ENCODE measurements at regions not wholly inside any gene's neighbourhood (a gene's known extent, or its start where the extent isn't known, plus 50 kb on each side); places are given as distances from the start of the nearest gene placed in this dataset.

DNA sequence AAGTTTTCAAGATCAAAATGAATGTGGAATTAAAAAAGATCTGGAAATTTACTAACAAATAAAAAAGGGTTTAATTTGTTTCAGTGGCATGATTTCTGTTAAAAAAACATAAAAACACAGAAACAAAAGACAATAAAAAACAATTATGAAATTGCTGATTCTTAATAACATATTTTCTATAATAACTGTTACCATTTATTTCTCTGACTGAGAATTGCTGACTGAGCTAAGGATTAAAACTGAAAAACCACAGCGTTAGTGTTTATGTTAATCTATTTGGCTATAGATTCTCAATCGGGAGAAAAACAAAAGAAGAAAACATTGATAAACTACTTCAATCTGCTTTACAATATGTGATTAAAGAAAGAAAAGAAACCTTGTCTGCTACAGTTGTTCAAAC is 678.6 kb upstream of the ZEB2 start:
- Histone ChIP-seq H3K27ac (ENCODE audit: extremely low read depth, low read depth, low read length) (no peak overlapping the region), H3K9me3 (ENCODE audit: control insufficient read depth, insufficient read depth, low read depth, low read length) (no peaks in the 10 kb centered on the region), H3K4me1 (ENCODE audit: control insufficient read depth, insufficient read depth, low read length) (peaks cover 2% of the 10 kb centered on the region; the same call in 1 of the 2 replicates), H3K4me3 (ENCODE audit: low read depth, low read length) (no peak overlapping the region), H3K36me3 (ENCODE audit: control insufficient read depth in 2 of 2, insufficient read depth in 1 of 2, low read length in 2 of 2) (no peaks in the 10 kb centered on the region)
- TF ChIP-seq, protein P1, sequence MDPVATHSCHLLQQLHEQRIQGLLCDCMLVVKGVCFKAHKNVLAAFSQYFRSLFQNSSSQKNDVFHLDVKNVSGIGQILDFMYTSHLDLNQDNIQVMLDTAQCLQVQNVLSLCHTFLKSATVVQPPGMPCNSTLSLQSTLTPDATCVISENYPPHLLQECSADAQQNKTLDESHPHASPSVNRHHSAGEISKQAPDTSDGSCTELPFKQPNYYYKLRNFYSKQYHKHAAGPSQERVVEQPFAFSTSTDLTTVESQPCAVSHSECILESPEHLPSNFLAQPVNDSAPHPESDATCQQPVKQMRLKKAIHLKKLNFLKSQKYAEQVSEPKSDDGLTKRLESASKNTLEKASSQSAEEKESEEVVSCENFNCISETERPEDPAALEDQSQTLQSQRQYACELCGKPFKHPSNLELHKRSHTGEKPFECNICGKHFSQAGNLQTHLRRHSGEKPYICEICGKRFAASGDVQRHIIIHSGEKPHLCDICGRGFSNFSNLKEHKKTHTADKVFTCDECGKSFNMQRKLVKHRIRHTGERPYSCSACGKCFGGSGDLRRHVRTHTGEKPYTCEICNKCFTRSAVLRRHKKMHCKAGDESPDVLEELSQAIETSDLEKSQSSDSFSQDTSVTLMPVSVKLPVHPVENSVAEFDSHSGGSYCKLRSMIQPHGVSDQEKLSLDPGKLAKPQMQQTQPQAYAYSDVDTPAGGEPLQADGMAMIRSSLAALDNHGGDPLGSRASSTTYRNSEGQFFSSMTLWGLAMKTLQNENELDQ (tag by site-specific recombination; IDR thresholded peaks at IDR 0.05; ENCODE audit: low read depth) = no peak
- no peak for TF ChIP-seq ZNF354C (tag by site-specific recombination; IDR thresholded peaks at IDR 0.05; ENCODE audit: borderline replicate concordance, low read depth)
- TF ChIP-seq ZNF133 (tag by site-specific recombination; IDR thresholded peaks at IDR 0.05) = no peak
- TF ChIP-seq, protein P2, sequence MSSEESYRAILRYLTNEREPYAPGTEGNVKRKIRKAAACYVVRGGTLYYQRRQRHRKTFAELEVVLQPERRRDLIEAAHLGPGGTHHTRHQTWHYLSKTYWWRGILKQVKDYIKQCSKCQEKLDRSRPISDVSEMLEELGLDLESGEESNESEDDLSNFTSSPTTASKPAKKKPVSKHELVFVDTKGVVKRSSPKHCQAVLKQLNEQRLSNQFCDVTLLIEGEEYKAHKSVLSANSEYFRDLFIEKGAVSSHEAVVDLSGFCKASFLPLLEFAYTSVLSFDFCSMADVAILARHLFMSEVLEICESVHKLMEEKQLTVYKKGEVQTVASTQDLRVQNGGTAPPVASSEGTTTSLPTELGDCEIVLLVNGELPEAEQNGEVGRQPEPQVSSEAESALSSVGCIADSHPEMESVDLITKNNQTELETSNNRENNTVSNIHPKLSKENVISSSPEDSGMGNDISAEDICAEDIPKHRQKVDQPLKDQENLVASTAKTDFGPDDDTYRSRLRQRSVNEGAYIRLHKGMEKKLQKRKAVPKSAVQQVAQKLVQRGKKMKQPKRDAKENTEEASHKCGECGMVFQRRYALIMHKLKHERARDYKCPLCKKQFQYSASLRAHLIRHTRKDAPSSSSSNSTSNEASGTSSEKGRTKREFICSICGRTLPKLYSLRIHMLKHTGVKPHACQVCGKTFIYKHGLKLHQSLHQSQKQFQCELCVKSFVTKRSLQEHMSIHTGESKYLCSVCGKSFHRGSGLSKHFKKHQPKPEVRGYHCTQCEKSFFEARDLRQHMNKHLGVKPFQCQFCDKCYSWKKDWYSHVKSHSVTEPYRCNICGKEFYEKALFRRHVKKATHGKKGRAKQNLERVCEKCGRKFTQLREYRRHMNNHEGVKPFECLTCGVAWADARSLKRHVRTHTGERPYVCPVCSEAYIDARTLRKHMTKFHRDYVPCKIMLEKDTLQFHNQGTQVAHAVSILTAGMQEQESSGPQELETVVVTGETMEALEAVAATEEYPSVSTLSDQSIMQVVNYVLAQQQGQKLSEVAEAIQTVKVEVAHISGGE (tag by site-specific recombination; conservative IDR thresholded peaks at IDR 0.05; ENCODE audit: low read depth) = no peak
- no peak for TF ChIP-seq ZNF843 (tag by site-specific recombination; IDR thresholded peaks at IDR 0.05)
- TF ChIP-seq, protein P3, sequence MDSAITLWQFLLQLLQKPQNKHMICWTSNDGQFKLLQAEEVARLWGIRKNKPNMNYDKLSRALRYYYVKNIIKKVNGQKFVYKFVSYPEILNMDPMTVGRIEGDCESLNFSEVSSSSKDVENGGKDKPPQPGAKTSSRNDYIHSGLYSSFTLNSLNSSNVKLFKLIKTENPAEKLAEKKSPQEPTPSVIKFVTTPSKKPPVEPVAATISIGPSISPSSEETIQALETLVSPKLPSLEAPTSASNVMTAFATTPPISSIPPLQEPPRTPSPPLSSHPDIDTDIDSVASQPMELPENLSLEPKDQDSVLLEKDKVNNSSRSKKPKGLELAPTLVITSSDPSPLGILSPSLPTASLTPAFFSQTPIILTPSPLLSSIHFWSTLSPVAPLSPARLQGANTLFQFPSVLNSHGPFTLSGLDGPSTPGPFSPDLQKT (IDR thresholded peaks at IDR 0.05; ENCODE audit: borderline replicate concordance, low read depth, low read length) = no peak
- TF ChIP-seq ZNF48 (tag by site-specific recombination; IDR thresholded peaks at IDR 0.05) = no peak
- TF ChIP-seq TRIM28 (IDR thresholded peaks at IDR 0.05; ENCODE audit: borderline replicate concordance, low read length) = no peak
- no peak for TF ChIP-seq ZNF510 (tag by site-specific recombination; IDR thresholded peaks at IDR 0.05; ENCODE audit: insufficient replicate concordance)
- TF ChIP-seq ZNF776 (tag by site-specific recombination; IDR thresholded peaks at IDR 0.05; ENCODE audit: borderline replicate concordance) = no peak
- ChIA-PET POLR2A (no interaction called here), CTCF (no interaction called here)

DNA sequence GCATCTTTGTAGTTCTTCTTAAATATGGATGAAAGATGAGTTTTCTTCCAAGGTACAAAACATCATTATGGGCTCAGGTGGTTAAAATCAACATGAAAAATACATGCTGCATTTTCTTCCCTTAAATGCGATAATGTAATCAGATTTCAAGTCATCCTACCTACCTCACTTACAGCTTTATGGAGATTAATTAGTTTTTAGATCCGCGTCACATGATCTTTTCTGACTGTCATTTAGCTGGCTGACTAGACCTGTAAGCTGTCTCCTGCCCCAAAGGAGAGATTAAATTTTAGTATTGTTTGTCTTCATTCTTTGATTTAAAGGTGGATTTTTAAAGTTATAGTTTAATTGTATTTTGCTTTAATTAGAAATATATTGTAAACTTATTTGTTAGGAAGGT is 678.0 kb upstream of the ZEB2 start:
- Histone ChIP-seq H3K4me3 (ENCODE audit: low read depth, low read length) (no peak overlapping the region), H3K36me3 (ENCODE audit: control insufficient read depth in 2 of 2, insufficient read depth in 1 of 2, low read length in 2 of 2) (no peaks in the 10 kb centered on the region), H3K27ac (ENCODE audit: extremely low read depth, low read depth, low read length) (no peak overlapping the region), H3K9me3 (ENCODE audit: control insufficient read depth, insufficient read depth, low read depth, low read length) (no peaks in the 10 kb centered on the region), H3K4me1 (ENCODE audit: control insufficient read depth, insufficient read depth, low read length) (peaks cover 2% of the 10 kb centered on the region; the same call in 1 of the 2 replicates)
- CTCF ChIA-PET = no interaction called here
- no peak for TF ChIP-seq HOXC10 (CRISPR knock-in tag; IDR thresholded peaks at IDR 0.05)
- TF ChIP-seq SP2 (tag by site-specific recombination; IDR thresholded peaks at IDR 0.05) = no peak
- TF ChIP-seq ZNF37A (tag by site-specific recombination; IDR thresholded peaks at IDR 0.05) = no peak
- TF ChIP-seq, protein P2 (tag by site-specific recombination; conservative IDR thresholded peaks at IDR 0.05; ENCODE audit: low read depth) = no peak
- no peak for TF ChIP-seq ZNF324 (tag by site-specific recombination; IDR thresholded peaks at IDR 0.05)
- POLR2A ChIA-PET = no interaction called here

Data from HEK293 (cell line).